ENCODE measurements at regions not wholly inside any gene's neighbourhood (a gene's known extent, or its start where the extent isn't known, plus 50 kb on each side); places are given as distances from the start of the nearest gene placed in this dataset.

GRCh38 chr9:94014920-94015319, 59.8 kb upstream of the BARX1 start:
- Mint-ChIP-seq H3K27ac (ENCODE audit: unreplicated experiment) (no peak overlapping the region), H3K4me3 (ENCODE audit: unreplicated experiment) (no peak overlapping the region), H3K27me3 (ENCODE audit: unreplicated experiment) (no peaks in the 10 kb centered on the region), H3K36me3 (ENCODE audit: low read depth, unreplicated experiment) (no peaks in the 10 kb centered on the region), H3K4me1 (ENCODE audit: unreplicated experiment) (no peaks in the 10 kb centered on the region), H3K9me3 (ENCODE audit: unreplicated experiment) (no peaks in the 10 kb centered on the region)
- DNase-seq (ENCODE audit: low spot score) = no peak
- no peak for TF ChIP-seq CTCF (IDR thresholded peaks at IDR 0.05; ENCODE audit: unreplicated experiment)

GRCh38 chr9:94014066-94014654, 59.0 kb upstream of the BARX1 start:
- no peaks in the 10 kb centered on the region for H3K36me3 Mint-ChIP-seq (ENCODE audit: low read depth, unreplicated experiment)
- H3K4me1 Mint-ChIP-seq (ENCODE audit: unreplicated experiment) = no peaks in the 10 kb centered on the region
- DNase-seq (ENCODE audit: low spot score) = peak; percentile 22
- H3K4me3 Mint-ChIP-seq (ENCODE audit: unreplicated experiment) = no peak overlapping the region
- TF ChIP-seq CTCF (IDR thresholded peaks at IDR 0.05; ENCODE audit: unreplicated experiment) = peak; percentile 77
- no peaks in the 10 kb centered on the region for H3K27me3 Mint-ChIP-seq (ENCODE audit: unreplicated experiment)
- no peak overlapping the region for H3K27ac Mint-ChIP-seq (ENCODE audit: unreplicated experiment)
- no peaks in the 10 kb centered on the region for H3K9me3 Mint-ChIP-seq (ENCODE audit: unreplicated experiment)

GRCh38 chr9:94010980-94011533, 55.9 kb upstream of the BARX1 start:
- TF ChIP-seq CTCF (IDR thresholded peaks at IDR 0.05; ENCODE audit: unreplicated experiment) = no peak
- Mint-ChIP-seq H3K4me3 (ENCODE audit: unreplicated experiment) (no peak overlapping the region), H3K4me1 (ENCODE audit: unreplicated experiment) (peaks cover 4% of the 10 kb centered on the region), H3K36me3 (ENCODE audit: low read depth, unreplicated experiment) (no peaks in the 10 kb centered on the region), H3K9me3 (ENCODE audit: unreplicated experiment) (no peaks in the 10 kb centered on the region), H3K27ac (ENCODE audit: unreplicated experiment) (no peak overlapping the region), H3K27me3 (ENCODE audit: unreplicated experiment) (no peaks in the 10 kb centered on the region)
- no peak for DNase-seq (ENCODE audit: low spot score)

- H3K27ac Mint-ChIP-seq (ENCODE audit: unreplicated experiment) = no peak overlapping the region
- no peak for TF ChIP-seq CTCF (IDR thresholded peaks at IDR 0.05; ENCODE audit: unreplicated experiment)
- H3K9me3 Mint-ChIP-seq (ENCODE audit: unreplicated experiment) = no peaks in the 10 kb centered on the region
- no peaks in the 10 kb centered on the region for H3K27me3 Mint-ChIP-seq (ENCODE audit: unreplicated experiment)
- no peak overlapping the region for H3K4me3 Mint-ChIP-seq (ENCODE audit: unreplicated experiment)
- no peak for DNase-seq (ENCODE audit: low spot score)
- no peaks in the 10 kb centered on the region for H3K36me3 Mint-ChIP-seq (ENCODE audit: low read depth, unreplicated experiment)
- peaks cover 4% of the 10 kb centered on the region for H3K4me1 Mint-ChIP-seq (ENCODE audit: unreplicated experiment)
These were observed 50.2 kb upstream of the BARX1 start for GRCh38 chr9:94005272-94005901.

Measured in endothelial cell (in vitro differentiated cells).